ENCODE measurements at regions not wholly inside any gene's neighbourhood (a gene's known extent, or its start where the extent isn't known, plus 50 kb on each side); places are given as distances from the start of the nearest gene placed in this dataset.
A peak's percentile ranks its signal among the peaks of the same experiment; 100 is the strongest.
"Not testable (repeated sequence)": the region's sequence is repeated elsewhere in the genome, so short reads cannot be mapped to it uniquely, and the experiment has no call there.

DNA sequence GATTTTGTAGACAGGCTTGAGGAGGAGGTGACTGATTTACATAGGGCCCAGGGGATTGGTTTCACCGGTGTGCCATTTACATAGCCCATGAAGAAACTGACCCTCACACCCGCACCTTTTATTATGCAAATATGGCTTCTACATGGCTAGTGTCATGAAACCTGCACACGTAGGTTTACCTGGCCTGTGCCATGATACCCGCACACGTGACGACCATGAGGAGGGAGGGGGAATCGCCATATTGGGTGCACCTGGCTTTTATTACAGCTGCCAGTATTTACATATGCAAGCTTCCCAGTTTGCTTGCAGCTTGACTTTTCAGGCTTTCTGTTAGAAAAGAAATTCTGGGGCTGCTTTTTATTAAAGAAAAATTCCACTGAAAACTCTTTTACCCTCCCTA is 359.7 kb downstream of the ADAM29 start:
- DNase-seq (ENCODE audit: low read depth, low spot score): no peak

DNA sequence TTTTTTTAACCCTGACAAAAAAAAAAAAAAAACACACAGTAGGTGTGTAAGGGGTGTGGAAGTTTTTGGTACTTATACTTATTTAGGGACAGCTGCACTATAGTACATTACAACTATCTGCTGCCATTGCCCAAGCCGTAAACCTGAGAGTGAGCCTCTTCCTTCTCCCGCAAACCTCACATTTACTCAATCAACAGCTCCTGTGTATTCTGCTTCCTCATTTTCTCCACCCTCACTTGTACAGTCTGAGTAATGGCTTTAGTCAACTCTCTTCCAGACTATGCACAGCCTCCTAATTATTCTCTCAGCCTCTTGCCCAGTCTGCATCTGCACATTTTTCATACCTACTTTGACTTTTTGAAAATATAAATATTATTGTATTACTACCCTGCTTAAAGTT is 362.0 kb downstream of the ADAM29 start:
- no peak for DNase-seq (ENCODE audit: low read depth, low spot score)

DNA sequence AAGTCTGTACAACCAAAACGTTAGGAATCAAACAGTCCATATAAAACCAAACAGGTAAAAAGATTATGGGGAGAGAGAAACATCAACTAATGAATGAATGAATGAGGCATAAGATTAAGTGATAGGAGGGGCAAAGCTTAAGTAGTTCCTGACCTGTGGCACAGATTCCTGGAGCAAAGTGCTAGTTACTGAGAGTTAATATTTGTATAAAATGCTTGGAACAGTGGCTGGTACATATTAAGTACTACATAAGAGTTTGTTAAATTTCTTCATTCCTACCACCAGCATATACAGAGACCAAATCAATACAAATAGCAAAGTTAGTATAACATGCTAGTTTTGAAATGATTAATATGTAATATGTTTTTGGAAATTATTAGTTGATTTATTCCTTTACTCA is 363.7 kb downstream of the ADAM29 start:
- DNase-seq (ENCODE audit: low read depth, low spot score): no peak

GRCh38 chr4:175282407-175282806 is 364.2 kb downstream of the ADAM29 start:
- peak; percentile 5 for DNase-seq (ENCODE audit: low read depth, low spot score)

- DNase-seq (ENCODE audit: low read depth, low spot score): peak; percentile 35
Measured at GRCh38 chr4:175290401-175290800, 372.2 kb downstream of the ADAM29 start.

GRCh38 chr4:175297965-175298565 is 379.9 kb downstream of the ADAM29 start:
- no peak for DNase-seq (ENCODE audit: low read depth, low spot score)

DNA sequence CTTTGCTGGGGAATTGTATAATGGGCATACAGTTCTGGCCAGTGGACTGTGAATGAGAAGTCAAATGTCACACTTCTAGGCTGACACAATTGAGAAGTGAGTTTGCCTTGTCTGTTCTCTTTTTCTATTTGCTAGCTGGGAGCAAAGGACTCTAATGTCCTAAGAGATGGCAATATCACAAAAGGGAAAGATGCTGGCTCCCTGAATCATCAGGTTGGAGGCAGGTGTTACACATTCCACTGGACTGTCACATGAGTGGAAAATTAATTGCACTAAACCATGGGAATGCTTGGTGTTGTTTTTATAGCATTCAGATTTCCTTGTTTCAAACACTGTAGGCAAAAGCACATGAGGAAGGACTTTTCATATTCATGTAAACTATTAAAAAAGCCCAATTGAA is 388.3 kb downstream of the ADAM29 start:
- DNase-seq (ENCODE audit: low read depth, low spot score): peak; percentile 12

DNA sequence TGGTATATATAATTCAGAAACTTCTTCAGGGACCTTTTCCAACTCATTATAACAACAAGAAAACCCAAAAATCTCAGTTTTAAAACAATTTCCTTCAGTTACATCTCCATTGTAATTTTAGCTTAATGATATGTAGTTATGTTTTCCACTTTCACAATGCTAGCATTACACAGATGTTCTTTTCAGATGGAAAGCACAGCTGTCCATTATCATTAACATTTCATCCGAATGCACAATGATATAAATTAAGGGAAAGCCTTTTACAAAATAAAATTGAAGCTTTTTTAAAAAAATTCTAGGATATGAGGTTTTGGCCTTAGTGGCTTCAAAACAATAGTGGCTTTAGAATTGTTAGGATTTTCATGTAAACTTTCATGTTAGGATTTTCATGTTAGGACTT is 389.2 kb downstream of the ADAM29 start:
- DNase-seq (ENCODE audit: low read depth, low spot score): no peak

DNA sequence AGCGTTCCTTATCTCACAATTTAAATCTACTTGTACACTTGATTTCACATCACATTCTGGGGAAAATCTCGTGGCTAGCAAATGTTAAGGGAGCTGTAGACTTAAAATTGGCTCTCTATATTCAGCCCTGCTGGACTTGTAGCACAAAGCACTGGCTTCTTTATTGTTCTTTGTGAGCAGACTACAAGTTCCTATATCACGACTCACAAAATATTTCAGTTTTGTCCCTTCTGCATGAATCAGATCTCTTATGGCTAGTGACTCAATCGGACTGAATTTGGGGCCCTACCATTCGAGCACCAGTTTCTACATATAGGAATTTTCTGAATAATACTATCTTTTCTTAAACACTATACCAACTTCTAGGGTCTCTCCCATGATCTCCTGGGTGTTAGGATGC is 390.1 kb downstream of the ADAM29 start:
- DNase-seq (ENCODE audit: low read depth, low spot score): peak; percentile 10

DNA sequence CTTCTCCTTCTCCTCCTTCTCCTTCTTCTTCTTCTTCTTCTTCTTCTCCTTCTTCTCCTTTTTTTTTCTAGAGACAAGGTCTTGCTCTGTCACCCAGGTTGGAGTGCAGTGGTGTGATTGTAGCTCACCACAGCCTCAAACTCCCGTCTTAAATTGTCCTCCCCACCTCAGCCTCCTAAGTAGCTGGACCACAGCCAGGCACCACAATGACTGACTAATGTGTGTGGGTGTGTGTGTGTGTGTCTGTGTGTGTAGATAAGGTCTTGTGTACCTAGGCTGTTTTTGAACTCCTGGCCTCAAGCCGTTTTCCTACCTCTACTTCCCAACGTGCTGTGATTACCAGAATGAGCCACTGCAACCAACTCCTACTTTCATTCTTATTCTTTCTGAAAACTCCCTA is 390.9 kb downstream of the ADAM29 start:
- peak; percentile 11 for DNase-seq (ENCODE audit: low read depth, low spot score)

GRCh38 chr4:175325230-175325629 is 407.1 kb downstream of the ADAM29 start:
- peak; percentile 20 for DNase-seq (ENCODE audit: low read depth, low spot score)

- no peak for DNase-seq (ENCODE audit: low read depth, low spot score)
Measured at GRCh38 chr4:175326796-175327195, 408.6 kb downstream of the ADAM29 start.

DNA sequence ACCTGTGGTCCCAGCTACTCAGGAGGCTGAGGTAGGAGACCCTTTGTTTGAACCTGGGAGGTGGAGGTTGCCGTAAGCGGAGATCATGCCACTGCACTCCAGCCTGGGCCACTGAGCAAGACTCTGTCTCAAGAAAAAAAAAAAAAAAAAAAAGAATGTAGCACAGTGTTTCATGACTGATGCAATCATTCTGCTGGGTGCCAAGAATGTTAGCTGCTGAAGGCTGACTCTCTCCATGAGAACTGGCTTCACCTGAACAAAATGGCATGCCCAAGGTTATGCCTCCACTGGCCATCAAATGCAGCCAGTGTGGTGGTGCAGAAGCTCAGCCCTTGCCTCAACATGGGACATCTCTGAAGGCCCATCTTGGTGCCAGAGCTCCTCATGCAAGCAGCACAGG is 412.1 kb downstream of the ADAM29 start:
- DNase-seq (ENCODE audit: low read depth, low spot score): peak; percentile 8

- DNase-seq (ENCODE audit: low read depth, low spot score): no peak
Measured at GRCh38 chr4:175330652-175331051, 412.5 kb downstream of the ADAM29 start.

DNA sequence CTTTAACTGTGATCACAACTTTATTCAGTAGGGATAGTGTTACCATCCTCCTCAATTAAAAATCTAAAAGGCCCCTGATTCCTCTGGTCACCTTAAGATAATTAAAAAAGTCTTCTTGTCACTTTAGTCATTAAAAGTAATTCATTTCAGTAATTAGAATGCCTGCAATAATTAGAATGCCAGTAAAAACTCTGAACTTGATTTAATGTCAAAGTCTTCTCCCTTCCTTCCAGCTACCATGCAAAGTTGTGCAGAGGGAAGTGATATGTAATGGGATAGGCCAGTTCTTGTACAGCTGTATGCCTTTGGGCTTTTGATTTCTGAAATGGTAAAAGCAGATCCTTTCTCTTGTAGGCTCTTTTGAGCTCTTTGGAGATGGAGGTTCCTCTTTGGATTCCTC is 417.2 kb downstream of the ADAM29 start:
- no peak for DNase-seq (ENCODE audit: low read depth, low spot score)

GRCh38 chr4:175336570-175336969 is 418.4 kb downstream of the ADAM29 start:
- DNase-seq (ENCODE audit: low read depth, low spot score): not testable (repeated sequence)

GRCh38 chr4:175339100-175339707 is 421.0 kb downstream of the ADAM29 start:
- peak; percentile 44 for DNase-seq (ENCODE audit: low read depth, low spot score)

- no peak for DNase-seq (ENCODE audit: low read depth, low spot score)
Measured at GRCh38 chr4:175341203-175341755, 423.1 kb downstream of the ADAM29 start.

GRCh38 chr4:175346376-175346775 is 428.2 kb downstream of the ADAM29 start:
- DNase-seq (ENCODE audit: low read depth, low spot score): no peak

- no peak for DNase-seq (ENCODE audit: low read depth, low spot score)
Measured at GRCh38 chr4:175350246-175350645, 432.1 kb downstream of the ADAM29 start.

DNA sequence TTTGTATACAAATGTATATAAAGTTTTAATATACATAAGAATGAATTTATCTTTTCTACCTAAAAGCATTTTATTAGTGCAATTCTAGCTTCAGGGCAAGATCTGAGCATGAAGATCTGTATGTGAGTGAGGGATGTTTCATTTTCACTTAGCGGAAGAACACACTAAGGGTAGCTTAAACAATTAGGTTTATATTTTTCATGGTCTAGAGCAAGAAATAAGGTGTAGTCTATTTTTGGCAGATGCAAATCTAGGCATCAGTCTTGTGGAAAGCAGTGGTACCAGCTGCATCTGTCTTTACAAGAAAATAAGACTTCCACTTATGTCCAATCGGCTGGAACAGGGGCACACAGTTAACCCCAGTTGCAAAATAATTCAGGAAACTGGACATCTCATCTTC is 433.3 kb downstream of the ADAM29 start:
- DNase-seq (ENCODE audit: low read depth, low spot score): no peak

DNA sequence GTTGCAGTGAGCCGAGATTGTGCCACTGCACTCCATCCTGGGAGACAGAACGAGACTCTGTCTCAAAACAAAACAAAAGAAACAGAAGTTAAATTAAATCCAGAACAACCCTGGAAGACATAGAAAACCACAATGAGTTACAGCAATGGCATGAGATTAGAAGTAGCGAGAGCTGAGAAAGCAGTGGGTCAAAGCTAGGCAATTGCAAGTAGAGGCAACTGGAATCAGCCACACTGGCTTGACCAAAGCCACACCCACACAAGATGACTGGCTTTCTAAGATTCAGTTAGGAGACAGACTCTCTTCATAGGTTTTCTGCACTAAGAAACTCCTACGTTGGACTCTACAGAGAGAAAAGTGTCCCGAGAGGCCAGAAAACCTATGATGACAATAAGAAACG is 443.0 kb downstream of the GPM6A start:
- peak; percentile 50 for DNase-seq (ENCODE audit: low read depth, low spot score)

DNA sequence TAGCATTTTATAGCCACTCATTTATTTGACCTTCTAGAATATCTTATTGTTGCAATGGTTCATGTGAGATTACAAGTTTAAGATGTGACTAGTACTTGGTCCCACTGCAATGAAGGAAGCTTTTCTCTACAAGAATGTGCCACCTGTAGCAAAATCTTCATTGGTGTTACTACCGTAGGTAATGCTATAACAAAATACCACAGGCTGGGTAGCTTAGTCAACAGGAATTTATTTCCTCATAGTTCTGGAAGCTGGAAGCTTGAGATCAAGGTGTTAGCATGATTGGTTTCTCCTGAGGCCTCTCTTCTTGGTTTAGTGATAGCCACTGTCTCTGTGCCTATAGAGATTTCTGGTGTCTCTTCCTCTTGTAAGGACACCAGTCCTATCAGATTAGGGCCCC is 441.0 kb downstream of the GPM6A start:
- DNase-seq (ENCODE audit: low read depth, low spot score): no peak

- no peak for DNase-seq (ENCODE audit: low read depth, low spot score)
Measured at GRCh38 chr4:175373031-175373430, 439.0 kb downstream of the GPM6A start.
